ENCODE measurements at regions not wholly inside any gene's neighbourhood (a gene's known extent, or its start where the extent isn't known, plus 50 kb on each side); places are given as distances from the start of the nearest gene placed in this dataset.

DNA sequence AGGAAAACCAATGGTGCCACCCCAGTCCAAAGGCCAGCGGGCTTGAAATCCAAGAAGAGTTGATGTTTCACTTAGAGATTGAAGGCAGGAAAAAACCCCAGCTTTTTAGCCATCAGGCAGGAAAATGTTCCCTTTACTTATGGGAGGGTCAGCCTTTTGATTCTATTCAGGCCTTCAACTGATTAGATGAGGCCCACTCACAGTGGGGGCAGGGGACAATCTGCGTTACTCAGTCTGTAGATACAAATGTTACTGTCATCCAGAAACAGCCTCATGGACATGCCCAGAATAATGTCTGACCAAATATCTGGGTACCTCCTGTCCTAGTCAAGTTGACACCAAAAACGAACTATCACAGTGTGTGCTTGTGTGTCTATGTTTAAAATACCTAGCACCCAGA is 121.2 kb upstream of the KCNQ5 start:
- TF ChIP-seq, protein P1, sequence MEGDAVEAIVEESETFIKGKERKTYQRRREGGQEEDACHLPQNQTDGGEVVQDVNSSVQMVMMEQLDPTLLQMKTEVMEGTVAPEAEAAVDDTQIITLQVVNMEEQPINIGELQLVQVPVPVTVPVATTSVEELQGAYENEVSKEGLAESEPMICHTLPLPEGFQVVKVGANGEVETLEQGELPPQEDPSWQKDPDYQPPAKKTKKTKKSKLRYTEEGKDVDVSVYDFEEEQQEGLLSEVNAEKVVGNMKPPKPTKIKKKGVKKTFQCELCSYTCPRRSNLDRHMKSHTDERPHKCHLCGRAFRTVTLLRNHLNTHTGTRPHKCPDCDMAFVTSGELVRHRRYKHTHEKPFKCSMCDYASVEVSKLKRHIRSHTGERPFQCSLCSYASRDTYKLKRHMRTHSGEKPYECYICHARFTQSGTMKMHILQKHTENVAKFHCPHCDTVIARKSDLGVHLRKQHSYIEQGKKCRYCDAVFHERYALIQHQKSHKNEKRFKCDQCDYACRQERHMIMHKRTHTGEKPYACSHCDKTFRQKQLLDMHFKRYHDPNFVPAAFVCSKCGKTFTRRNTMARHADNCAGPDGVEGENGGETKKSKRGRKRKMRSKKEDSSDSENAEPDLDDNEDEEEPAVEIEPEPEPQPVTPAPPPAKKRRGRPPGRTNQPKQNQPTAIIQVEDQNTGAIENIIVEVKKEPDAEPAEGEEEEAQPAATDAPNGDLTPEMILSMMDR (IDR thresholded peaks at IDR 0.05; ENCODE audit: low read depth, low read length) = no peak
- no peaks in the 10 kb centered on the region for H3K4me1 ChIP-seq
- no peaks in the 10 kb centered on the region for H3K27me3 ChIP-seq
- no peaks in the 10 kb centered on the region for H3K9me3 ChIP-seq
- DNase-seq = no peak
- no peak overlapping the region for H3K4me3 ChIP-seq (ENCODE audit: low read depth, low read length)
- no peaks in the 10 kb centered on the region for H3K36me3 ChIP-seq

DNA sequence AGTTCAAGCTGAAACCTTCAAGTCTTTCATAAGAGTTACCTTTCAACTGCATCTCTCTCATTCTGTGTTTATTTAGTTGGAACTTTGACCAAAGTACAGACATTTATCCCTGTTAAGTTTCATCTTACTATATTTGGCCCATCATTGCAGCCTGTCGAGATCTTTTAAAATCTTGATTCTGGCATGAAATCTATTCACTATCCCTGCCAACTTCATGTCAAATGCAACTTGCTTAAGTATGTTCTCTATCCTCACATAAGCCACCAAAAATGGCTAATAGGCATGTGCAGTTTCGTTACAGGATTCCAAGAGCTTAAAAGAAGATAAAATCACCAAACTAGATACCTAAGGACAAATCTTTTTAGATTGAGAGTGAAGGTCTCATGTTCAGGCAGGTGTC is 117.5 kb upstream of the KCNQ5 start:
- Histone ChIP-seq H3K9me3 (no peaks in the 10 kb centered on the region), H3K4me3 (ENCODE audit: low read depth, low read length) (no peak overlapping the region), H3K36me3 (no peaks in the 10 kb centered on the region), H3K4me1 (no peaks in the 10 kb centered on the region), H3K27me3 (no peaks in the 10 kb centered on the region)
- DNase-seq = no peak
- TF ChIP-seq, protein P1 (IDR thresholded peaks at IDR 0.05; ENCODE audit: low read depth, low read length) = no peak

DNA sequence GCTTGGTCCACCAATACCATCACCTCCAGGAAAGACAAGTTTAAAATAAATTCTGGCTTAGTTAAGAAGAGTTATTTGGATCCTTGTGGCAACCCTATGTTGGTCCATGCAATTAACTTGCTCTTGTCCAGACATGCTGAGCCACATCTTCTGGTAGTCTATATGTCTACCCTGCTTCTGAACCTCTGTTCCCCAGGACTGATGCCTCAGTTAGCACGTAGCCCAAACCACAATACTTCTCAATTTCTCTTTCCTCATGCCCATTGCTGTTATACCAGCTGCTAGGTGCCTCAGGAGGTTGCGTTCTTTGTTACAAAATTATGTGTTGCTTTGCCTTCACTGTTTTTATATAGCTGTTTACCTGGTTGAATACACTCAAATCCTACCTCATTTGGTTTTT is 116.4 kb upstream of the KCNQ5 start:
- Histone ChIP-seq H3K36me3 (no peaks in the 10 kb centered on the region), H3K4me1 (no peaks in the 10 kb centered on the region), H3K9me3 (no peaks in the 10 kb centered on the region), H3K27me3 (no peaks in the 10 kb centered on the region), H3K4me3 (ENCODE audit: low read depth, low read length) (no peak overlapping the region)
- TF ChIP-seq, protein P1 (IDR thresholded peaks at IDR 0.05; ENCODE audit: low read depth, low read length) = no peak
- DNase-seq = no peak

DNA sequence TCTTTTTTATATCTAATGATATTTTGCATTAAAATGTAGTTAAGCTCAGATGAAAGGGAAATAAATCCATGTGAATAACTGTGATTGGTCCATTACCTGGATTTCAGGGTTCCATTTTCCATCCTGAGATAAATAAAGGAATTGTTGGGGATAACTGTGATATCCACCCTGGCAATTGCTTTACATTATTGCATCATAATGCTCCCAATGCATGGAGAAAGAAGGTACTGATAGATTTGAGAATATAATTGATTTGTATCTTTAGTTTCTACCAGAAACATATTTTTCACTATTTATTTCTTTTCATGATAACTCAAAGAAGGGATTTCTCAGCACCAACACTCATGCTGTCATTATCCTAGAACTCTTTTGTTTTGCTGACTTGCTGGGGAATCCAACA is 102.0 kb upstream of the KCNQ5 start:
- Histone ChIP-seq H3K9me3 (no peaks in the 10 kb centered on the region), H3K4me1 (no peaks in the 10 kb centered on the region), H3K4me3 (ENCODE audit: low read depth, low read length) (no peak overlapping the region), H3K36me3 (no peaks in the 10 kb centered on the region), H3K27me3 (no peaks in the 10 kb centered on the region)
- TF ChIP-seq, protein P1 (IDR thresholded peaks at IDR 0.05; ENCODE audit: low read depth, low read length) = no peak
- DNase-seq = no peak

DNA sequence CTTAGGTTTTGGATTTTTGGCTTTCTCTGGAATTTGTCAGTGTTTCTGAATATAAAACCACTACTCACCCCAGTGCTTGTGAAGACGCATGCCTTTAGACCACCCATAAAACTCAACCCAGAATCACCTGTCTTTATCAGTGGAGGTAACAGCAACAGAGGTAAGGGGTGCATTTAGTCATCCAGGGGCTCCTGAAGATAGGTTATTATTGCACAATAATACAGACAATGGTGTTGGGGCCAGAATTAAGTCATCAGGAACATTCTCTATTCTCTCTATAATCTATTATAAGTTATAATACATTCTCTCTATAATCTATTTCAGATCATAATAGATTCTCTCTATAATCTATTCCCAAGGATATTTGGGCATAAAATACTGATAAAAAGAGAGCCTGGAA is 100.2 kb upstream of the KCNQ5 start:
- TF ChIP-seq, protein P1 (IDR thresholded peaks at IDR 0.05; ENCODE audit: low read depth, low read length) = no peak
- H3K27me3 ChIP-seq = no peaks in the 10 kb centered on the region
- H3K36me3 ChIP-seq = no peaks in the 10 kb centered on the region
- no peak for DNase-seq
- H3K4me1 ChIP-seq = no peaks in the 10 kb centered on the region
- H3K9me3 ChIP-seq = no peaks in the 10 kb centered on the region
- no peak overlapping the region for H3K4me3 ChIP-seq (ENCODE audit: low read depth, low read length)

DNA sequence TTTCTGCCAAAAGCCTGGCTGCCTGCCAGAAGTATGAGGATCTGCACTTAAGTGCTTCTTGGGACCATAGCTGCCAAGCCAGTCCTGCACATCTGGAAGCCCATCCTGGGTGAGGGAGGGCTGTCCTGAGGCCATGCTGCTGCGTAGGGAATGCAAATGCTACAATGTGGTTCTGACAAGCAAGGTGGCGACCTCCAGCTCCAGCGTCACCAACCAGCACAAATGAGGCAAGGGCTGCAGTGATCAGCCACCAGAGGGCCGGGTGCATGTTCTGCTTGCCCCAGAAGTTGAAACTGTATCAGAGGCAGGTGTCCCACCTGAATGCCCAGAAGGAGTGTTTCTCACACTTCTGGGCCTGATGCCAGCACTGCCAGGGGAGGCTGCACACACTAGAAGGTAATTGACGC is 99.1 kb upstream of the KCNQ5 start:
- no peaks in the 10 kb centered on the region for H3K36me3 ChIP-seq
- no peaks in the 10 kb centered on the region for H3K9me3 ChIP-seq
- no peaks in the 10 kb centered on the region for H3K4me1 ChIP-seq
- H3K4me3 ChIP-seq (ENCODE audit: low read depth, low read length) = no peak overlapping the region
- no peaks in the 10 kb centered on the region for H3K27me3 ChIP-seq
- TF ChIP-seq, protein P1 (IDR thresholded peaks at IDR 0.05; ENCODE audit: low read depth, low read length) = peak; percentile 18; the same call in 1 of the 2 replicates
- DNase-seq = peak; percentile 19
